ENCODE measurements at regions not wholly inside any gene's neighbourhood (a gene's known extent, or its start where the extent isn't known, plus 50 kb on each side); places are given as distances from the start of the nearest gene placed in this dataset.

- no peak for DNase-seq
Observed at GRCh38 chr4:167492007-167492406, 257.7 kb upstream of the SPOCK3 start.

- DNase-seq = no peak
Observed at GRCh38 chr4:167509551-167509950, 275.3 kb upstream of the SPOCK3 start.

- DNase-seq = no peak
Observed at GRCh38 chr4:167524091-167524490, 289.8 kb upstream of the SPOCK3 start.

GRCh38 chr4:167537761-167538160 is 303.5 kb upstream of the SPOCK3 start:
- no peak for DNase-seq

GRCh38 chr4:167541286-167541685 is 307.0 kb upstream of the SPOCK3 start:
- no peak for DNase-seq

- DNase-seq = no peak
Observed at GRCh38 chr4:167544391-167544790, 310.1 kb upstream of the SPOCK3 start.

GRCh38 chr4:167550021-167550420 is 315.7 kb upstream of the SPOCK3 start:
- DNase-seq = no peak

GRCh38 chr4:167555338-167556022 is 321.2 kb upstream of the SPOCK3 start:
- no peak for DNase-seq

- no peak for DNase-seq
Observed at GRCh38 chr4:167578906-167579305, 344.6 kb upstream of the SPOCK3 start.

- DNase-seq = no peak
Observed at GRCh38 chr4:167581449-167581965, 347.2 kb upstream of the SPOCK3 start.

GRCh38 chr4:167587361-167587760 is 353.1 kb upstream of the SPOCK3 start:
- no peak for DNase-seq

GRCh38 chr4:167595898-167596297 is 361.6 kb upstream of the SPOCK3 start:
- no peak for DNase-seq

- DNase-seq = no peak
Observed at GRCh38 chr4:167602157-167602556, 367.9 kb upstream of the SPOCK3 start.

- DNase-seq = no peak
Observed at GRCh38 chr4:167606551-167606950, 372.3 kb upstream of the SPOCK3 start.

GRCh38 chr4:167613381-167613780 is 379.1 kb upstream of the SPOCK3 start:
- DNase-seq = no peak

- no peak for DNase-seq
Observed at GRCh38 chr4:167614866-167615265, 380.6 kb upstream of the SPOCK3 start.

- DNase-seq = no peak
Observed at GRCh38 chr4:167616476-167616875, 382.2 kb upstream of the SPOCK3 start.

GRCh38 chr4:167622481-167623240 is 388.4 kb upstream of the SPOCK3 start:
- DNase-seq = peak; percentile 4

GRCh38 chr4:167623241-167623572 is 388.9 kb upstream of the SPOCK3 start:
- no peak for DNase-seq

- no peak for DNase-seq
Observed at GRCh38 chr4:167629272-167629671, 395.0 kb upstream of the SPOCK3 start.

GRCh38 chr4:167642250-167642649 is 408.0 kb upstream of the SPOCK3 start:
- no peak for DNase-seq

- DNase-seq = no peak
Observed at GRCh38 chr4:167645358-167645757, 411.1 kb upstream of the SPOCK3 start.

- no peak for DNase-seq
Observed at GRCh38 chr4:167652267-167652666, 418.0 kb upstream of the SPOCK3 start.

GRCh38 chr4:167688660-167689142 is 403.6 kb upstream of the ANXA10 start:
- DNase-seq = no peak
